ENCODE measurements at regions not wholly inside any gene's neighbourhood (a gene's known extent, or its start where the extent isn't known, plus 50 kb on each side); places are given as distances from the start of the nearest gene placed in this dataset.
"Not testable (repeated sequence)": the region's sequence is repeated elsewhere in the genome, so short reads cannot be mapped to it uniquely, and the experiment has no call there.

DNA sequence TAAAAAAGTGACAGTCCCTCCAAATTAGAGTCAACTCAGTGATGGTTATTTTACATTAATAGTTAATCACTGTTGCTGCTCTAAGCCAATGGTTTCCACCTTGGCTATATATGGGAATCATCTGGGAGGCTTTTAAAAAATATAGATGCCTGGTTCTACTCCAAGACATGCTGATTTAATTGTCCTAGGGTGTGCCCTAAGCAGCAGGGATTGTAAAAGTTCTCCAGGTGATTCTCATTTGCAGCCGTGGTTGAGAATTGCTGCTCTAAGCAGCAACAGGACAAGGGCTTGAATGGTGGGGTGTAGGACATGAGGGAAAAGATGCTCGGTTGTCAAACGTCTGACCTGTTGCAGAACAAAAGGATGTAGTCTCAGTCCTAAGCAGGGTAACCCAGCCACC is 405.1 kb upstream of the MCTP2 start:
- DNase-seq (ENCODE audit: low read depth): no peak

DNA sequence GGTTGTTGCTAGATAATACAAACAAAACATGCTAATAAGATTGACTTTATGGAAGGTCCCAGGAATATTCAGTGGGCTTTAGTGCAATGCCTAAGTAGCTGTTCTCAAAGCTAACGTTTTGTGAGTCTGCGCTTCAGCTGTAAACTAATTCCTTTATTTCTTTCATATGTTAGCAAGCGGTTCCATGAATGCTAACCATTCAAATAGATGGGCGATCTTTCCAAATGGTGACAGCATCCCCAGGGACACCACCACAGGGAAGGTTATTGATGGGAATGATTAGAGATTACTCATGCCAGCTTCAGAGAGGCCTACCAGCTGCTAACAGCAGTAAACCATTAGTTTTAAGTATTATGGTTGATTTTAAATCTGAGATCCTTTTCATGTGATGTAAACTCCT is 405.7 kb upstream of the MCTP2 start:
- DNase-seq (ENCODE audit: low read depth): no peak

DNA sequence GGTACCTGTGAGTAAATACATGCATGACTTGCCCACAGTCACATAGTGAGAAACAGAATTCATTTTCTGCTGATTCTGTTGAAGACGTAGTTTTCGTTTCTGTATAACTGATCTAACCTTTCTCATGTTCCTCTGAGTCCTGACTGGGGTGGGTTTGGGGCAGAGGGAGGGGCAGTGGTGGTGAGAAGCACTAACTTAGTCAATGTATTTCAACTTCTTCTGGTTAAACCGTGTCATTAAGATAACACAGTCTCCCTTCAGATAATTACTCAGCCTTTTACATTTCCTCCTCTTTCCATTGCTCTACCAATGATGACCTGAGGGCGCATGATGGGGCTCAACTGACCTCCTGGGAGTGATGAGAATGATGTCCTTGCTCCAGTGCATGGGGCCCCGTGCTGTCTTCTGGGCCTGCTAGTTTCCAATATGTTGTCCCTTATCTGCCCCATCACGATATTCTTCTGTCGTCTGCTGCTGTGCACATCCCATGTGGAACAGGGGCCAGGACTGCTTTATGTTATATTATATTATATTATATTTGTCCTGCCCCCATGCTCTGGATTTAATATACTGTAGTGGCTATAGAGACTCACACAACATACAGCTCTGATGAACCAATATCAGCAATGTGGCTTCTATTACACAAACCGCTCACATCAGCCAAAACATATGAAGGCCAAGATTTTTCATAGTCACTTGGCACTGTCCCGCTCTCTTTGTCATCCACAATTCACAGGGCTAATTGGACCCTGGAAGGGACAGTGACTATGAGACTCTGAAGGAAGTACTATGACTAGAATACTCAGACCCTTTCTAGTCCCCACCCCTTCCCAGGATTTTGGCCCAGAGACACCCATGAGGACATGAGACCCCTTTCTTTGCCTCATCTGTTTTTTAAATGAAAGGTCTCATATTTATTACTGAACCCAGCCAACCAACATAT is 407.1 kb upstream of the MCTP2 start:
- peak; percentile 13 for DNase-seq (ENCODE audit: low read depth)

GRCh38 chr15:93820566-93820965 is 410.8 kb upstream of the MCTP2 start:
- DNase-seq (ENCODE audit: low read depth): no peak

DNA sequence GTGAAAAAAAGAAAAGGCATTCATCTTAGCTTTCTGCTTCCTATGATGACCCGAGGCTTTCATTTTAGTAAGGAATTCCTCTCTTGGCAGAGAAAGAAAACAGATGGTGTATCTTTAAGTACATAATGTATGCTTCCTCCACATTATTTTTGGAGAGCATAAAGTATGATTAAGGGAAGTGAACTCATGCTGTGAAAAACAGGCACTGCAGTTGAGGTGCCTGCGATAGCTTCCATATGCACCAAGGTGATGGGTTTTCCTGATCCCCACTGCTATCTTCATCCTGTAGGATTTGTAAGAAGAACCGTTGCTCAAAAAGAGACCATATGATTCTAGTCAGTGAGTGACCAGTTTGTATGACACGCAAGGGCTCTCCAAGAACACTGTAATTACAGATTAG is 411.5 kb upstream of the MCTP2 start:
- no peak for DNase-seq (ENCODE audit: low read depth)

DNA sequence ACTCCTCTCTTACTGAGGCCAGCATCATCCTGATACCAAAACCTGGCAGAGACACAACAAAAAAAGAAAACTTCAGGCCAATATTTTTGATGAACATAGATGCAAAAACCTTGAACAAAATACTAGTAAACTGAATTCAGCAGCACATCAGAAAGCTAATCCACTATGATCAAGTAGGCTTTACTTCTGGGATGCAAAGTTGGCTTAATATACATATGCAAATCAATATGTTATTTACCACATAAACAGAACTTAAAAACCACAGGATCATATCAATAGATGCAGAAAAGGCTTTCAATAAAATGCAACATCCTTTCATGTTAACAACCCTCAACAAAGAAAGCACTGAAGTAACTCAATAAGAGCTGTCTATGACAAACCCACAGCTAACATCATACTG is 414.5 kb upstream of the MCTP2 start:
- DNase-seq (ENCODE audit: low read depth): no peak

GRCh38 chr15:93811305-93811704 is 420.1 kb upstream of the MCTP2 start:
- no peak for DNase-seq (ENCODE audit: low read depth)

- DNase-seq (ENCODE audit: low read depth): no peak
Measured at GRCh38 chr15:93809516-93809915, 421.8 kb upstream of the MCTP2 start.

DNA sequence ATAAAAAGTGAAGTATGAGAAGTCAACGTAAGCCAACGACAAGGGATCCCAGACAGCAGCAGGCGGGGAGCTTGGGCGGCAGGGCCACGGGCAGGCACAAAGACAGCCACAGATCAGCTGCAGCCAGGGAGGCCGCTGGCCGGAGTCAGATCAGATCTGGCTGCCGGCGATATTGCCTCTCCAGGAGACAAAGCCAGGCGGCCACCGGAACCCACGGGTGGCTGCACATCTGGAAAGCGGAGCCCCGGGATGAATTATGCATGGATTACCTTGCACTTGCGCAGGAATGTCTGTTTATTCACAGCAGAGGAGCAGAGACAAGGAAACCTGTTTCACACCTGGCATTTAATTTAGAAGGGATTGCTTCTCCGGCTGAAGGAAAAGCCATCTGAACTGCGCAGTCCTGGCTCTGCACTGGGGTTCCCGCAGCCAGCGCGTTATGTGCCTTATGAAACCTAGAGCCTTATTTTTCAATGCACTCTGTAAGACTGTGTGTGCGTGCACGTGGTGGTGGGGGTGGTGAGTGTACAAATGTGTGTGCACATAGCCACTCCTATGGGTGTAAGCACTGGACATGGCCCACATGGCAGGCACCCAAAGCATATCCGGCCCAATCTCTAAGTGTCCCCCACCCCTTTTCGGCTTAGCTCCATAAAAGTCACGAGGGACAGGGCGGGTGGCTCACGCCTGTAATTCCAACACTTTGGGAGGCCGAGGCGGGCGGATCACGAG is 427.8 kb upstream of the MCTP2 start:
- no peak for DNase-seq (ENCODE audit: low read depth)

DNA sequence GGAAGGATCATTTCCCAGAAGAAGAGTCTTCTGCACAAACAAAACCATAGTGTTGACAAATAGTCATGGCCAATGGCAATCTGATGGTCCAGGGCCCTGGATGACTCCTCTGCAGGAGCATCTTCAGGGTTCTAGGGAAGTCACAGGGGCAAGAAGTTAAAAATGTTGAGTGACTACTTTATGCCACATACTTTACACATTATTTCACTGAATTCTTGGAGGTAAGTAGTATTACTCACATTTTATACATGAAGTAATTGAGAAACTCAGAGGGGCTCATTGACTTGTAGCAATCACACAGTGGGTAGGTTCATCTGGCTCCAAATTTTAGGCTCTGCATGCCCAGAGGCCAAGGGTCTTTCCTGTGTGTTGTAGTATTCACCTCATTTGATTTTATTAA is 430.2 kb upstream of the MCTP2 start:
- no peak for DNase-seq (ENCODE audit: low read depth)

DNA sequence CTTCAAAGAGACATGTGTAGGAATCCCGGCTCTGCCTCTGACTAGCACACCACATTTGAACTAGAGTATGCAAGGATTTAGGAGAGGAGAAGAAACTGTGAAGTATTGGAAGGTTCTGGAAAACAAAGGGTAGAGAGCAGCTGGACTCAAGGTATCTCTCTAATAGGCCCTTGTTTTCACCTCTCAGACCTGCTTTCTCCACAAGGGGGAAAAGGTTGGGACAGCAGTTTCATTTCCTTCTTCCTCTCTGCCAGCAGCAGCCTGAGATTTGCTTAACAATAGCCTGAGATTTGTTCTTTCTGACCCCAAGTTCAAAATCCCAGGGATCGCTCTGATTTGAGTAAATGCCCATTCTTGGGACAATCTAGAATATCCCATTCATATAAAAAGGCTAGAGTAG is 430.6 kb upstream of the MCTP2 start:
- DNase-seq (ENCODE audit: low read depth): no peak

GRCh38 chr15:93789441-93789840 is 441.9 kb upstream of the MCTP2 start:
- no peak for DNase-seq (ENCODE audit: low read depth)

DNA sequence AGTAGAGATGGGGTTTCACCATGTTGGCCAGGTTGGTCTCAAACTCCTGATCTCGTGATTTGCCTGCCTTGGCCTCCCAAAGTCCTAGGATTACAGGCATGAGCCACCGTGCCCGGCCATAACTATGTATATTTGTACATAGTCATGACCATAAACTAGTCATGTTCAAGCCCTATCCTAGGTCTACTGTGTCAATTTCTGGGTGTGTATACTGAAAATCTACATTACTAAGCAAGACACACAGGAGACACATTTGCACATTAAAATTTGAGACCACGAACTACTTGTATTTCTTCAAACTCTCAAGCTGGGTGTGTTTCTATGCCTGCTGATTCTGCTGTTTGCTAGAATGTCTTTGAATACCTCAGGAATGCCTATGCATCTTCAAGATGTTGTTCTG is 451.3 kb upstream of the MCTP2 start:
- DNase-seq (ENCODE audit: low read depth): no peak

DNA sequence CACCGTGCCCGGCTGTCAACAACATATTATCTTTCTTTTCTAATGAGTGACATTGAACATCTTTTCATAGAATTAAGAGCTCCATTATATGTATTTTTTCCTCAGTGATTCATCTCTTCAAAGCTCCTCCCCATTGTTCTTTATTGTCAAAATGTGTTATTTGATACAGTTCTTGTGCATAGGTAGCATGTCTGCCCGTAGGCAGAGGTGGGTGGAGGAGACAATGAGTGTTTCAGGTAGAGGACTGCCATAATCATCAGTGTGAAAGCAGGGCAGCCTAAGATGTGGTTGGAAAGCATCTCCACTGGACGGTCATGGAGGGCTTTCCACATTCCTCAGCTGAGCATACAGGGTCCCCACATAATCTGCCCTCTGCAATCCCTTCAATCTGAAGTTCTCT is 452.0 kb upstream of the MCTP2 start:
- DNase-seq (ENCODE audit: low read depth): no peak

- no peak for DNase-seq (ENCODE audit: low read depth)
Measured at GRCh38 chr15:93771196-93772030, 459.9 kb upstream of the MCTP2 start.

DNA sequence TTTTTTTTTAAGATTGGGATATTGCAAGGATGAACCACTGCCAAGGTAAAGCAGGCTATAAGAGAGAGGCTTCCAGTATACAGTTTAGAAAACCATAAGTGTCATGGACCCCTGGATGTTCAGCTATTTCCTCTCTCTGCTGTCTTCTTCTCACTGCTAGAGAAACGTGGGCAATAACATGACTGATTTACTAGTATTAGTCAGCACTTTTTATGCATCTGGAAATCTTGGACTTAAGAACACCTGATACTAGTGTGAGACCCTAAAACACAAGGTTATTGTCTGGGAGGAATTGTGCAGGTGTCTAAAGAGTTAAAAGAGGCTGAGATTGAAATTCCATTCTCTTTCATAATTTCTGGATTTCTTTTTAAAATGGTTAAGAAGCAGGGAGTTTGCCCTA is 460.6 kb upstream of the MCTP2 start:
- no peak for DNase-seq (ENCODE audit: low read depth)

DNA sequence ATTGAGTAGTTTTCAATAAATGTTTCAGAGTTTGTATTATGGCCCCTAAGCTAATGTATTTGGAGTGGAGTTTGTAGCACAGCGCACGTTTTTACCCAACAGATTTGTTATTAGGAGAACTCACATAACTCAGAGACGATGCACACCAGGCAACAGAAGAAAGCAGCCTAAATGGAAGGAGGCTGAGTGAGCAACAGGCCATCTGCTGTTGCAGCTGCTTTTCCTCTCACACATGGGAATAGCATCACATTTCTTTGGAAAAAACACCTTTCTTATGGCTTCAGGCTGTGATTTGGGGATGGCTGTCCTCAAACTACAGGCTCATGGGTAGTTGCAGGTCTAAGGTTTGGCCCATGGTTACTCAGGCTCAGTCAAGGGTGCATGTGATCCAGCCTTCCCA is 469.3 kb upstream of the MCTP2 start:
- DNase-seq (ENCODE audit: low read depth): no peak

DNA sequence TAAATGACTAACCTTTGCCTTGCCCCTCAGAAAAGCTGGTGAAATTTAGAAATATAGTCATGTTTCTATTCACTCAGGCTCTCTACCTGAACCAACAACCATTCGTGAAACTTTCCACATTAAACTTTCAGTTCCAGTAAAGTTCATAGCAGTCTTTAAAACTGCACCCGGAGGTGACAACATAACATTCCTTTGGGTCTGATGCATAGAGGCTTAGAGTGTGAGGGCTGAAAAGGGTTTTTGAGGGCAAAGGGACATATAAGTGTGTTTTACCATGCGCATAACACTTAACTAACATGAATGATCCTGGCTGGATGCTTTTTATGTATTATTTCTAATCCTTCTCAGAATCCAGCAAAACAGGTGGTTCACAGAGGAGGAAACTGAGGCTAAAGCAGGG is 471.7 kb upstream of the MCTP2 start:
- DNase-seq (ENCODE audit: low read depth): no peak

DNA sequence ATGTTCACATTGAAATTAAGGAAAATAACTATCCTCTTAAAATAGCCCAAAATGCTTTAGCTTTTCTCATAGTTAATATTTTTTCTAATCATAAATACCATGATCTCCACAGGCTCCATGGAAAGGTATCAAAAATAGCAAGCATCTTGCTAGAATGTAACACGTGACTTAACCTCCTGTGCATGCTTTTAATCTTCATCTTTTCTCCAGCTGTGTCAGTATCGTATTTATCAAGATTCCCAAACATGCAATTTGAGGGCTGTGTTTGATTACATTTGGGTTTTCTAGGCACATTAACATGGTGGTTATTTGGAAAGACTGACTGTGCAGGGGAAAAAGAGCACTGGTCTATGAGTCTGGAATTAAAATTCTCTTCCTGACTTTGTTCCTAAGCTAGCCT is 472.5 kb upstream of the MCTP2 start:
- no peak for DNase-seq (ENCODE audit: low read depth)

GRCh38 chr15:93748710-93749109 is 482.7 kb upstream of the MCTP2 start:
- no peak for DNase-seq (ENCODE audit: low read depth)

DNA sequence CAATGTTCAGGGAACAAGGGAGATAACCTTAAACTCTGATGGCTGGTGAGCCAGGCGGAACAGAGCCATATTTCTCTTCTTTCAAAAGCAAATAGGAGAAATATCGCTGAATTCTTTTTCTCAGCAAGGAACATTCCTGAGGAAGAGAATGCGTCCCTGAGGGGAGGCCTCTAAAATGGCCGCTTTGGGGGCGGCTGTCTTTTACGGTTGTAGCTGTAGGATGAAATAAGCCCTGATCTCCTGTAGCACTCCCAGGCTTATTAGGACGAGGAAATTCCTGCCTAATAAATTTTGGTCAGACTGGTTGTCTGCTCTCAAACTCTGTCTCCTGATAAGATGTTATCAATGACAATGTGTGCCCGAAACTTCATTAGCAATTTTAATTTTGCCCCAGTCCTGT is 496.4 kb upstream of the MCTP2 start:
- not testable (repeated sequence) for DNase-seq (ENCODE audit: low read depth)

GRCh38 chr15:93730724-93731123 is 500.6 kb upstream of the MCTP2 start:
- no peak for DNase-seq (ENCODE audit: low read depth)

Measured in RPMI7951 (cell line).